ENCODE measurements at regions not wholly inside any gene's neighbourhood (a gene's known extent, or its start where the extent isn't known, plus 50 kb on each side); places are given as distances from the start of the nearest gene placed in this dataset.

DNA sequence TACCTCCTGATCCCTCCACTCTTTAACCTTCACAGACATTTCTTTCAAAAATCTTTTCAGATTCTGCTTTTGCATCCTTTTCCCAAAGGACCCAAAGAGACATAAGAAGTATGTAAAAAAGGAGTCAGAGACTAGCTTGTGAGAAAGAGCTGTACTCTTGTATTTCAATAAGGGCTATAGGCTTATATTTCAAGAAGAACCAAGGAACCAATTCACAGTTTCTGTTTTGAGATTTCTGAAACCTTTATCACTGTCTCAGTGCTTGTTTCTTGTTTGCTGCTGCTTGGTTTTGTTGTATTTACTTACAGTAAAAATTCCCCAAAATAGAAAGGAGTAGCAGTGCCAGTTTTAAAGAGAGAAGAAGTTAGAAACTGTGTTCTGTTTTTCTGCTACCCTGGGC, 461.6 kb upstream of the ID4 start:
- Histone ChIP-seq H3K27me3 (ENCODE audit: control insufficient read depth in 3 of 3, insufficient read depth in 3 of 3, low read length in 3 of 3) (no peaks in the 10 kb centered on the region), H3K4me3 (ENCODE audit: low read depth in 1 of 3, low read length in 3 of 3) (no peak overlapping the region), H3K27ac (ENCODE audit: low read depth in 1 of 3, low read length in 2 of 3) (no peak overlapping the region), H3K9me3 (ENCODE audit: control insufficient read depth in 2 of 2, insufficient read depth in 1 of 2, low read depth in 1 of 2, low read length in 1 of 2) (no peaks in the 10 kb centered on the region), H3K4me1 (ENCODE audit: control insufficient read depth in 3 of 3, insufficient read depth in 2 of 3, low read depth in 1 of 3, low read length in 2 of 3) (no peaks in the 10 kb centered on the region), H3K36me3 (ENCODE audit: control insufficient read depth in 3 of 3, insufficient read depth in 2 of 3, low read depth in 1 of 3, low read length in 3 of 3) (no peaks in the 10 kb centered on the region)
- DNase-seq: no peak
- no peak for FAIRE-seq

DNA sequence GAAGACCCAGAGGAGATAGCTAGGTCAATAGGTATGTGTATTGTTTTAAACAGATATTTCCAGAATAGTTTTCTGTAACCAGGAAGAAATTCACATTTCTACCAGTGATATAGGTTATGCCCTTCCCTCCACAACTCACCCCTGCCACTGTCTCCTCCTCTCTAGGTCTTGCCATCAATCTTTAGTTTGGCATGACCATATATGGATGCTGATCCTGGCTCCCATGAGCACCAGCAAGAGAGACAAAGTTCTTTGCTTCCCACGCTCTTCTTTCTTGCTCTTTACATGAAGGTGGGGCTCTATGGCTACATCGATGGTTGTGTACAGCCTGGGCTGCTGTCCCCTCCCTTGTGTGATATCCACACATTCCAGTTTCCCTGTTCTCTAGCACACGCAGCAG, 459.4 kb upstream of the ID4 start:
- H3K9me3 ChIP-seq (ENCODE audit: control insufficient read depth in 2 of 2, insufficient read depth in 1 of 2, low read depth in 1 of 2, low read length in 1 of 2): no peaks in the 10 kb centered on the region
- WGBS, 3 donors: 58 to 68% (median 59%) methylated on average over 3 of the region's 3 CpGs
- FAIRE-seq: no peak
- no peak overlapping the region for H3K4me3 ChIP-seq (ENCODE audit: low read depth in 1 of 3, low read length in 3 of 3)
- DNase-seq: no peak
- no peaks in the 10 kb centered on the region for H3K36me3 ChIP-seq (ENCODE audit: control insufficient read depth in 3 of 3, insufficient read depth in 2 of 3, low read depth in 1 of 3, low read length in 3 of 3)
- H3K4me1 ChIP-seq (ENCODE audit: control insufficient read depth in 3 of 3, insufficient read depth in 2 of 3, low read depth in 1 of 3, low read length in 2 of 3): no peaks in the 10 kb centered on the region
- no peak overlapping the region for H3K27ac ChIP-seq (ENCODE audit: low read depth in 1 of 3, low read length in 2 of 3)
- no peaks in the 10 kb centered on the region for H3K27me3 ChIP-seq (ENCODE audit: control insufficient read depth in 3 of 3, insufficient read depth in 3 of 3, low read length in 3 of 3)

DNA sequence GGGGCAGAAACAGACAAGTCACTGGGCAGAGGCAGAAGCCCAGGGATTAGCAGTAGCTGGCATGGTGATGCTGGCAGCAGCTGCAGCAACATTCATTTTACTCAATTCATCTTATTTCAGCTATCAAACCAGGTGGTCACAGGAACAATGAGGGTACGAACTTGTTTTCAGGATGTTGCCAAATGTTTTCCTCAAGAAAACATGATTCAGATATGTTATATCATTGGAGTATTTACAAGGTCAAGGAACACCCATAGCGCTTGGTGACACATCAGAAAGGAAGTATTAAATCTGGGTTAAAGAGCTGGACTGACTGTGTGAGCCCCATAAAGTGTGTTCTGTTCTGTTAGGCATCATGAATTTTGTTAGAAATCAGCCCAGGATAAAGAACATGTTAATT, 456.9 kb upstream of the ID4 start:
- FAIRE-seq (no peak), DNase-seq (no peak)
- Histone ChIP-seq H3K36me3 (ENCODE audit: control insufficient read depth in 3 of 3, insufficient read depth in 2 of 3, low read depth in 1 of 3, low read length in 3 of 3) (no peaks in the 10 kb centered on the region), H3K27me3 (ENCODE audit: control insufficient read depth in 3 of 3, insufficient read depth in 3 of 3, low read length in 3 of 3) (no peaks in the 10 kb centered on the region), H3K9me3 (ENCODE audit: control insufficient read depth in 2 of 2, insufficient read depth in 1 of 2, low read depth in 1 of 2, low read length in 1 of 2) (no peaks in the 10 kb centered on the region), H3K4me1 (ENCODE audit: control insufficient read depth in 3 of 3, insufficient read depth in 2 of 3, low read depth in 1 of 3, low read length in 2 of 3) (no peaks in the 10 kb centered on the region), H3K4me3 (ENCODE audit: low read depth in 1 of 3, low read length in 3 of 3) (no peak overlapping the region), H3K27ac (ENCODE audit: low read depth in 1 of 3, low read length in 2 of 3) (no peak overlapping the region)
- WGBS, 3 donors: 74 to 85% (median 80%) methylated on average over 2 of the region's 2 CpGs

DNA sequence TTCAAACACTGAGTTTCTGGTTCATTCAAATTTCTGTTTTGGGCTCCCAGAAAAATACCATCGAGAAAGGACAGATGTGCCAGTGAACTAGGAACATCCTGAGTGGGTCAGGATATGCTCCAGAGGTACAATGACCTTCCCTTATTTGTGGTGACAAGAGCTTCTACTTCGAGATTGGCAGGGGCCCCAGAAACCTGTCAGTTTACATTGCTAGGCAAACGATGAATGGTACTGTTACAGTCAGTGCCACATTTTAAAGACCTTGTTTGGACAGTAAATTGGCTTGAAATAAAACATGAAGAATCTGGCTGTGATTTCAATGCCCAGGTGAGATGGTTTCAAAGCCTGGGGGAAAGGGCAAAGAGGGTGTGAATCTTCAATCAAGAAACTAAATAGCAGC, 454.5 kb upstream of the ID4 start:
- no peak for DNase-seq
- H3K4me3 ChIP-seq (ENCODE audit: low read depth in 1 of 3, low read length in 3 of 3): no peak overlapping the region
- 39 to 47% (median 41%) methylated on average over 3 of the region's 3 CpGs for WGBS, 3 donors
- no peak for FAIRE-seq
- no peaks in the 10 kb centered on the region for H3K4me1 ChIP-seq (ENCODE audit: control insufficient read depth in 3 of 3, insufficient read depth in 2 of 3, low read depth in 1 of 3, low read length in 2 of 3)
- H3K36me3 ChIP-seq (ENCODE audit: control insufficient read depth in 3 of 3, insufficient read depth in 2 of 3, low read depth in 1 of 3, low read length in 3 of 3): no peaks in the 10 kb centered on the region
- no peak overlapping the region for H3K27ac ChIP-seq (ENCODE audit: low read depth in 1 of 3, low read length in 2 of 3)
- H3K27me3 ChIP-seq (ENCODE audit: control insufficient read depth in 3 of 3, insufficient read depth in 3 of 3, low read length in 3 of 3): no peaks in the 10 kb centered on the region
- no peaks in the 10 kb centered on the region for H3K9me3 ChIP-seq (ENCODE audit: control insufficient read depth in 2 of 2, insufficient read depth in 1 of 2, low read depth in 1 of 2, low read length in 1 of 2)

DNA sequence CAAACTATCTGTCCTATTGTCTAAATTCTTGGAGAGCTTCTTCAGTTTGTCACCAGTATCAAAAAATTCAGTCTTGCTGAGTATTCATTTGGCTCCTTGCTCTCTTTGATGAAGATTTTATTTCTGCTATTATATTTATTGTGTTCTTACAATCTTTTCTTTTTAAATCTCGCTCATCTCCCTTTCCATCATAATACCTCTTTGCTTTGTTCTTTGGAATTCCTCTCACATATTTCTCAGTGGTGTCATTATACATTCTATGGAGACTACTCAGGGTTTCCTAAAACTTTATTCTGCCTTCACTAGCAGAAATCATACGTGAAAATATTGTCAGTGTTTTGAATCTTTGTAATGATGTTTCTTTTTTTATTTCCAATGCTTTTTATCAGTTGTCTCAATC, 445.2 kb upstream of the ID4 start:
- Histone ChIP-seq H3K27ac (ENCODE audit: low read depth in 1 of 3, low read length in 2 of 3) (no peak overlapping the region), H3K27me3 (ENCODE audit: control insufficient read depth in 3 of 3, insufficient read depth in 3 of 3, low read length in 3 of 3) (no peaks in the 10 kb centered on the region), H3K36me3 (ENCODE audit: control insufficient read depth in 3 of 3, insufficient read depth in 2 of 3, low read depth in 1 of 3, low read length in 3 of 3) (no peaks in the 10 kb centered on the region), H3K4me1 (ENCODE audit: control insufficient read depth in 3 of 3, insufficient read depth in 2 of 3, low read depth in 1 of 3, low read length in 2 of 3) (no peaks in the 10 kb centered on the region), H3K4me3 (ENCODE audit: low read depth in 1 of 3, low read length in 3 of 3) (no peak overlapping the region), H3K9me3 (ENCODE audit: control insufficient read depth in 2 of 2, insufficient read depth in 1 of 2, low read depth in 1 of 2, low read length in 1 of 2) (peaks cover 0 to 2% of the 10 kb centered on the region in 2 donors)
- FAIRE-seq (no peak), DNase-seq (no peak)
- WGBS, 3 donors: 69 to 84% (median 83%) methylated on average over 2 of the region's 2 CpGs

DNA sequence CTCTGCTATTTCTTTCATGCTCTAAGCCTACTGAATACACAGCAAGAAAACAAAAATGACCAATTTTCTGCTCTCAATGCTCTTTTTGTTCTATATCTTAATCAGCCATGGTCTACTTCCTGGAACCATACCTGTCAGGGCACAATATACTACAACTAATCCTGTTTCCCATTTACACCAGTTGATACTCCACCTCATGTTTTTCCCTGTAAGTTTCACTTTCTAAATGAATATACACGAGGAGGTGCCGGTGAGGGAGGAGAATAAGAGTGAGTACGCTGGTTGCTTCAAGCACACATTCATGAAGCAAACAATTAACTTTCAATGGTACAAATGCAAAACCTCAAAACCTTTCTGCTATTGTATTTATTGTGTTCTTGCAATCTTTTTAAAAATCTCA, 443.1 kb upstream of the ID4 start:
- DNase-seq: peak in 1 of 2 donors; percentile 65
- no peak for FAIRE-seq
- H3K9me3 ChIP-seq (ENCODE audit: control insufficient read depth in 2 of 2, insufficient read depth in 1 of 2, low read depth in 1 of 2, low read length in 1 of 2): peaks cover 0 to 2% of the 10 kb centered on the region in 2 donors
- H3K4me3 ChIP-seq (ENCODE audit: low read depth in 1 of 3, low read length in 3 of 3): no peak overlapping the region
- H3K36me3 ChIP-seq (ENCODE audit: control insufficient read depth in 3 of 3, insufficient read depth in 2 of 3, low read depth in 1 of 3, low read length in 3 of 3): no peaks in the 10 kb centered on the region
- no peaks in the 10 kb centered on the region for H3K27me3 ChIP-seq (ENCODE audit: control insufficient read depth in 3 of 3, insufficient read depth in 3 of 3, low read length in 3 of 3)
- no peak overlapping the region for H3K27ac ChIP-seq (ENCODE audit: low read depth in 1 of 3, low read length in 2 of 3)
- no peaks in the 10 kb centered on the region for H3K4me1 ChIP-seq (ENCODE audit: control insufficient read depth in 3 of 3, insufficient read depth in 2 of 3, low read depth in 1 of 3, low read length in 2 of 3)
- WGBS, 3 donors: 21 to 53% (median 40%) methylated on average over 3 of the region's 3 CpGs

DNA sequence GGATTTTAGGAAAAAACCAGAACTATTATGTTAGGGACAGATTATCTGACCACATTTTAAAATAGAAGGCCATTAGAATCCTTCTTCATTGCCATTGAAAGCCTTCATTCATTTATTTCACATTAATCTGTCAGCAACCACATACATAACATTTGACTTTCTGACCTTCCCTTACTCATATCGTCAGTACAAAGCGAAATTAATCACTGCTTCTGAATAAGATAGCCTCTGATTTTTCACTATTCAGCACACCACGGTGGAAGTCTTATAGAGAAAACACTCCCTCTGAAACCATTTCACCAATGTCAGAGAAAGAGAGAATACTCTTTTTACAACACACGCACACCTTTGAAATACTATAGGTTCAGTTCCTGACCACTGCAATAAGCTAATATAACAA, 442.5 kb upstream of the ID4 start:
- Histone ChIP-seq H3K27ac (ENCODE audit: low read depth in 1 of 3, low read length in 2 of 3) (no peak overlapping the region), H3K9me3 (ENCODE audit: control insufficient read depth in 2 of 2, insufficient read depth in 1 of 2, low read depth in 1 of 2, low read length in 1 of 2) (peaks cover 0 to 2% of the 10 kb centered on the region in 2 donors), H3K4me1 (ENCODE audit: control insufficient read depth in 3 of 3, insufficient read depth in 2 of 3, low read depth in 1 of 3, low read length in 2 of 3) (no peaks in the 10 kb centered on the region), H3K4me3 (ENCODE audit: low read depth in 1 of 3, low read length in 3 of 3) (no peak overlapping the region), H3K27me3 (ENCODE audit: control insufficient read depth in 3 of 3, insufficient read depth in 3 of 3, low read length in 3 of 3) (no peaks in the 10 kb centered on the region), H3K36me3 (ENCODE audit: control insufficient read depth in 3 of 3, insufficient read depth in 2 of 3, low read depth in 1 of 3, low read length in 3 of 3) (no peaks in the 10 kb centered on the region)
- FAIRE-seq (no peak), DNase-seq (no peak)
- 71 to 81% (median 75%) methylated on average over 4 of the region's 4 CpGs for WGBS, 3 donors

DNA sequence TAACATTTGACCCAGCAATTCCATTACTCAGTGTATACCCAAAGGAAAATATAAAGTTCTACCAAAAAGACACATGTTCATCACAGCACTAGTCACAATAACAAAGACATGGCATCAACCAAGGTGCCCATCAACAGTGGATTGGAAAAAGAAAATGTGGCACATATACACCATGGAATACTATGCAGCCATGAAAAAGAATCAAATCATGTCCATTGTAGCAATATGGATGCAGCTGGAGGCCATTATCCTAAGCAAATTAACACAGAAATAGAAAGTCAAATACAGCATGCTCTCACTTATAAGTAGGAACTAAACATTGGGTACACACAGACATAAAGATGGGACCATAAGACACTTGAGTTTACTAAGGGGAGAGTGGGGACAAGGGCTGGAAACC, 441.9 kb upstream of the ID4 start:
- no peaks in the 10 kb centered on the region for H3K4me1 ChIP-seq (ENCODE audit: control insufficient read depth in 3 of 3, insufficient read depth in 2 of 3, low read depth in 1 of 3, low read length in 2 of 3)
- no peaks in the 10 kb centered on the region for H3K27me3 ChIP-seq (ENCODE audit: control insufficient read depth in 3 of 3, insufficient read depth in 3 of 3, low read length in 3 of 3)
- no peaks in the 10 kb centered on the region for H3K36me3 ChIP-seq (ENCODE audit: control insufficient read depth in 3 of 3, insufficient read depth in 2 of 3, low read depth in 1 of 3, low read length in 3 of 3)
- peaks cover 0 to 2% of the 10 kb centered on the region in 2 donors for H3K9me3 ChIP-seq (ENCODE audit: control insufficient read depth in 2 of 2, insufficient read depth in 1 of 2, low read depth in 1 of 2, low read length in 1 of 2)
- no peak overlapping the region for H3K4me3 ChIP-seq (ENCODE audit: low read depth in 1 of 3, low read length in 3 of 3)
- DNase-seq (no peak), FAIRE-seq (no peak)
- no peak overlapping the region for H3K27ac ChIP-seq (ENCODE audit: low read depth in 1 of 3, low read length in 2 of 3)

DNA sequence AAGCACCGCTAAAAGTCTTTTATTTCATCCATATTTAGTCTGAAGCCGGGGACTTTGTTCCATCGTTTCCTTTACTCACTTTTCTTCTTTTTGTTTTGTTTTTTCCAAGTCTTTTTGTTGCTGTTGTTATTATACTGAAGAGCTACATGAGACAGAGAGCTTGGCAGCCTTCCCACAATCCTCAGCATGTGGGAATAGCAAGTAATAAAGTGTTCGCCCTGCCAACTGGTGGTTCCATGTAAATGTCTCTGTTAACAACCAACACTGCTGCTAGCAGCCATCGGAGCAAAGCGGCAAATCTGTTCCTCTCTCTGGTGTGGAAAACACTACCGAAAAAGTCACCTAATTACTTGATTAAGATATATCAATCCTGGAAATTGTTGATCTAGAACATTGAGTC, 437.8 kb upstream of the ID4 start:
- H3K4me1 ChIP-seq (ENCODE audit: control insufficient read depth in 3 of 3, insufficient read depth in 2 of 3, low read depth in 1 of 3, low read length in 2 of 3): no peaks in the 10 kb centered on the region
- 75 to 93% (median 80%) methylated on average over 7 of the region's 7 CpGs for WGBS, 3 donors
- no peaks in the 10 kb centered on the region for H3K27me3 ChIP-seq (ENCODE audit: control insufficient read depth in 3 of 3, insufficient read depth in 3 of 3, low read length in 3 of 3)
- H3K27ac ChIP-seq (ENCODE audit: low read depth in 1 of 3, low read length in 2 of 3): no peak overlapping the region
- peaks cover 0 to 21% of the 10 kb centered on the region in 2 donors for H3K9me3 ChIP-seq (ENCODE audit: control insufficient read depth in 2 of 2, insufficient read depth in 1 of 2, low read depth in 1 of 2, low read length in 1 of 2)
- H3K4me3 ChIP-seq (ENCODE audit: low read depth in 1 of 3, low read length in 3 of 3): no peak overlapping the region
- no peaks in the 10 kb centered on the region for H3K36me3 ChIP-seq (ENCODE audit: control insufficient read depth in 3 of 3, insufficient read depth in 2 of 3, low read depth in 1 of 3, low read length in 3 of 3)
- no peak for DNase-seq
- no peak for FAIRE-seq

Data from small intestine (tissue), 7 donors.